ENCODE measurements at regions not wholly inside any gene's neighbourhood (a gene's known extent, or its start where the extent isn't known, plus 50 kb on each side); places are given as distances from the start of the nearest gene placed in this dataset.

GRCh38 chr12:88365403-88365802 lies 214.9 kb downstream of the KITLG start:
- no peak overlapping the region for H3K23ac ChIP-seq (ENCODE audit: low read depth, low read length)
- H3K4ac ChIP-seq (ENCODE audit: low read depth, low read length) = no peak overlapping the region
- no peaks in the 10 kb centered on the region for H3K36me3 ChIP-seq (ENCODE audit: control insufficient read depth, insufficient read depth, low read length)
- ATAC-seq (ENCODE audit: low read depth) (no peak), DNase-seq (no peak)
- H3K27me3 ChIP-seq (ENCODE audit: control insufficient read depth, insufficient read depth, low read length) = no peaks in the 10 kb centered on the region
- 0 out of 2 replicates have a peak, but pooled peaks cover 2% of the 10 kb centered on the region for H3K9me1 ChIP-seq (ENCODE audit: insufficient read depth, low read length)
- dilution Hi-C loops (cut with HindIII; ENCODE audit: low sequenced_read_pairs, unreplicated experiment) = no loop called here
- TF ChIP-seq MAZ (IDR thresholded peaks at IDR 0.05; ENCODE audit: borderline replicate concordance, low read depth, low read length) = no peak
- no peak for TF ChIP-seq FOS (IDR thresholded peaks at IDR 0.05; ENCODE audit: low read depth, low read length)
- no peak for TF ChIP-seq CEBPB (IDR thresholded peaks at IDR 0.05; ENCODE audit: low read depth, low read length)
- TF ChIP-seq POLR2A (IDR thresholded peaks at IDR 0.05; ENCODE audit: low read depth, low read length) = no peak
- TF ChIP-seq RCOR1 (IDR thresholded peaks at IDR 0.05; ENCODE audit: insufficient replicate concordance, low read length) = no peak
- TF ChIP-seq NFE2L2 (IDR thresholded peaks at IDR 0.05; ENCODE audit: low read depth, low read length) = no peak
- H3K4me3 ChIP-seq (ENCODE audit: insufficient read depth, low read depth, low read length) = no peak overlapping the region
- H2BK15ac ChIP-seq (ENCODE audit: low read depth, low read length) = no peak overlapping the region
- in situ Hi-C loops (cut with MboI; ENCODE audit: low sequenced_read_pairs) = no loop called here
- no peak overlapping the region for H3K9ac ChIP-seq (ENCODE audit: low read depth, low read length)
- H3K27ac ChIP-seq (ENCODE audit: insufficient read depth, low read length) = no peak overlapping the region
- H4K20me1 ChIP-seq (ENCODE audit: insufficient read depth, low read length) = no peaks in the 10 kb centered on the region
- H2BK120ac ChIP-seq (ENCODE audit: low read depth, low read length) = no peak overlapping the region
- no peak overlapping the region for H3K56ac ChIP-seq (ENCODE audit: extremely low read depth, insufficient read depth, low read length)
- no peak overlapping the region; a peak in 1 of 4 replicates for H4K8ac ChIP-seq (ENCODE audit: low read depth in 2 of 2, low read length in 2 of 2)
- H2AK9ac ChIP-seq (replicated peaks; ENCODE audit: low read depth, low read length, poor library complexity) = no peak overlapping the region
- no peaks in the 10 kb centered on the region for H3K4me1 ChIP-seq (ENCODE audit: control insufficient read depth, insufficient read depth, low read length)
- H3K14ac ChIP-seq (replicated peaks; ENCODE audit: low read depth, low read length) = no peak overlapping the region
- H2AFZ ChIP-seq (replicated peaks; ENCODE audit: low read length, poor library complexity) = no peak overlapping the region
- no peaks in the 10 kb centered on the region for H3K79me1 ChIP-seq (ENCODE audit: low read depth in 1 of 2, low read length in 2 of 2)
- CTCF ChIA-PET = no interaction called here
- H3K9me3 ChIP-seq (ENCODE audit: control insufficient read depth, insufficient read depth, low read length) = no peaks in the 10 kb centered on the region
- POLR2A ChIA-PET (ENCODE audit: unreplicated experiment) = no interaction called here
- intact Hi-C loops (cut with micrococcal nuclease) = no loop called here
- 60% methylated on average over 2 of the region's 3 CpGs; no CpG with 5 or more reads in 1 of the 2 experiments for WGBS, 2 experiments (ENCODE audit: extremely low coverage in 2 of 2, insufficient read length in 1 of 2)
- no peak overlapping the region for H2AK5ac ChIP-seq (ENCODE audit: low read depth, low read length)
- no peak overlapping the region for H4K91ac ChIP-seq (ENCODE audit: insufficient read depth, low read depth, low read length)
- H4K5ac ChIP-seq (ENCODE audit: low read depth, low read length) = no peak overlapping the region
- H2BK5ac ChIP-seq (ENCODE audit: low read depth, low read length, poor library complexity, severe bottlenecking) = no peak overlapping the region
- no peak overlapping the region for H3K4me2 ChIP-seq (ENCODE audit: low read depth, low read length)
- H3K18ac ChIP-seq (ENCODE audit: low read depth, low read length) = no peak overlapping the region
- H2BK20ac ChIP-seq (ENCODE audit: low read depth, low read length) = no peak overlapping the region
- no TSS peak for BruUV-seq (replicated peaks)

Data from IMR-90 (cell line).